ENCODE measurements at regions not wholly inside any gene's neighbourhood (a gene's known extent, or its start where the extent isn't known, plus 50 kb on each side); places are given as distances from the start of the nearest gene placed in this dataset.
"Not testable (repeated sequence)": the region's sequence is repeated elsewhere in the genome, so short reads cannot be mapped to it uniquely, and the experiment has no call there.

- no peak for DNase-seq (ENCODE audit: low read depth in 2 of 2)
These were observed 302.7 kb downstream of the SFMBT2 start for GRCh38 chr10:7108141-7108540.

- no peak for DNase-seq (ENCODE audit: low read depth in 2 of 2)
These were observed 303.5 kb downstream of the SFMBT2 start for GRCh38 chr10:7107285-7107684.

- DNase-seq (ENCODE audit: low read depth in 2 of 2): not testable (repeated sequence)
These were observed 306.5 kb downstream of the SFMBT2 start for GRCh38 chr10:7104379-7104778.

- no peak for DNase-seq (ENCODE audit: low read depth in 2 of 2)
These were observed 308.1 kb downstream of the SFMBT2 start for GRCh38 chr10:7102557-7103349.

GRCh38 chr10:7102084-7102483, 308.8 kb downstream of the SFMBT2 start:
- no peak for DNase-seq (ENCODE audit: low read depth in 2 of 2)

- DNase-seq (ENCODE audit: low read depth in 2 of 2): no peak
These were observed 309.4 kb downstream of the SFMBT2 start for GRCh38 chr10:7101451-7101850.

- DNase-seq (ENCODE audit: low read depth in 2 of 2): no peak
These were observed 310.7 kb downstream of the SFMBT2 start for GRCh38 chr10:7100032-7100702.

- DNase-seq (ENCODE audit: low read depth in 2 of 2): no peak
These were observed 312.6 kb downstream of the SFMBT2 start for GRCh38 chr10:7098160-7098762.

- DNase-seq (ENCODE audit: low read depth in 2 of 2): no peak
These were observed 316.1 kb downstream of the SFMBT2 start for GRCh38 chr10:7094781-7095180.

- DNase-seq (ENCODE audit: low read depth in 2 of 2): no peak
These were observed 317.5 kb downstream of the SFMBT2 start for GRCh38 chr10:7093368-7093767.

GRCh38 chr10:7092603-7093002, 318.2 kb downstream of the SFMBT2 start:
- no peak for DNase-seq (ENCODE audit: low read depth in 2 of 2)

GRCh38 chr10:7090529-7090928, 320.3 kb downstream of the SFMBT2 start:
- DNase-seq (ENCODE audit: low read depth in 2 of 2): no peak

- no peak for DNase-seq (ENCODE audit: low read depth in 2 of 2)
These were observed 324.8 kb downstream of the SFMBT2 start for GRCh38 chr10:7085913-7086589.

GRCh38 chr10:7085147-7085912, 325.5 kb downstream of the SFMBT2 start:
- no peak for DNase-seq (ENCODE audit: low read depth in 2 of 2)

- DNase-seq (ENCODE audit: low read depth in 2 of 2): no peak
These were observed 326.4 kb downstream of the SFMBT2 start for GRCh38 chr10:7084280-7085005.

- DNase-seq (ENCODE audit: low read depth in 2 of 2): no peak
These were observed 327.9 kb downstream of the SFMBT2 start for GRCh38 chr10:7082967-7083366.

- no peak for DNase-seq (ENCODE audit: low read depth in 2 of 2)
These were observed 333.0 kb downstream of the SFMBT2 start for GRCh38 chr10:7077880-7078279.

GRCh38 chr10:7075851-7076250, 335.0 kb downstream of the SFMBT2 start:
- no peak for DNase-seq (ENCODE audit: low read depth in 2 of 2)

GRCh38 chr10:7075110-7075509, 335.7 kb downstream of the SFMBT2 start:
- no peak for DNase-seq (ENCODE audit: low read depth in 2 of 2)

GRCh38 chr10:7071421-7071820, 339.4 kb downstream of the SFMBT2 start:
- no peak for DNase-seq (ENCODE audit: low read depth in 2 of 2)

GRCh38 chr10:7070950-7071349, 339.9 kb downstream of the SFMBT2 start:
- DNase-seq (ENCODE audit: low read depth in 2 of 2): no peak
